BE2C (cell line): ENCODE measurements at regions not wholly inside any gene's neighbourhood (a gene's known extent, or its start where the extent isn't known, plus 50 kb on each side); places are given as distances from the start of the nearest gene placed in this dataset.

Experiments used
- DNase-seq: peaks from one replicate; pipeline ENCODE4 v3.0.0-alpha.2; 2020
- H3K27me3 ChIP-seq: fragments of 250-450 bp; sonication (Bioruptor Pico); 2 replicates; pipeline ENCODE4 v1.5.1; 2020; ENCODE audit warnings: mild to moderate bottlenecking
- H3K36me3 ChIP-seq: fragments of 250-450 bp; sonication (Bioruptor Pico); 2 replicates; pipeline ENCODE4 v1.5.1; 2020; ENCODE audit warnings: mild to moderate bottlenecking
- H3K4me1 ChIP-seq: fragments of 250-450 bp; sonication (Bioruptor Pico); 2 replicates; pipeline ENCODE4 v1.5.1; 2020
- H3K4me3 ChIP-seq: 2 replicates; pipeline ENCODE4 v1.5.1; 2011; ENCODE audit warnings: low read depth, low read length
- H3K9me3 ChIP-seq: fragments of 250-450 bp; sonication (Bioruptor Pico); 2 replicates; pipeline ENCODE4 v1.5.1; 2020
- TF ChIP-seq, protein P1 (sequence below): IDR thresholded peaks from 2 replicates; pipeline ENCODE4 v1.5.1; 2012; ENCODE audit warnings: mild to moderate bottlenecking, low read depth, low read length

DNA sequence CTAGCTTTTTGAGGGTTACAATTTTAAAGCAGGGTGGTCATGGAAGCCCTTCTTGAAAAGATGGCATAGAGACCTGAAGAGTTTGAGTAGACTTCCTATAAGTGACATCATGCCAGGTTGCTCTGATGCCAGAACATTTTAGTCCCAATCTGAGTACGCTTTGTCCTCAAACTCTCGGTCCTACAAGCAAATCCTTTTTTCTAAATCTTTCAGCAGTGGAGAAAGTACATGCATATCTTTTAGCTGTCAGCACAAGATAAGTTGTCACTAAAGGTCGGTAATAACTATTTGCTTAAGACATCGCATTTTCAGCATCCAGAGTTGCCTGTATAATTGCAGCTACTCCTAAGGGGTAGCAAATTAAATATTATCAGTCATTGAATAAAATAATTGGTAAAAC, 140.4 kb downstream of the ATP6V1G3 start:
- no peaks in the 10 kb centered on the region for H3K27me3 ChIP-seq
- no peaks in the 10 kb centered on the region for H3K4me1 ChIP-seq
- DNase-seq: no peak
- no peaks in the 10 kb centered on the region for H3K9me3 ChIP-seq
- no peaks in the 10 kb centered on the region for H3K36me3 ChIP-seq
- TF ChIP-seq, protein P1, sequence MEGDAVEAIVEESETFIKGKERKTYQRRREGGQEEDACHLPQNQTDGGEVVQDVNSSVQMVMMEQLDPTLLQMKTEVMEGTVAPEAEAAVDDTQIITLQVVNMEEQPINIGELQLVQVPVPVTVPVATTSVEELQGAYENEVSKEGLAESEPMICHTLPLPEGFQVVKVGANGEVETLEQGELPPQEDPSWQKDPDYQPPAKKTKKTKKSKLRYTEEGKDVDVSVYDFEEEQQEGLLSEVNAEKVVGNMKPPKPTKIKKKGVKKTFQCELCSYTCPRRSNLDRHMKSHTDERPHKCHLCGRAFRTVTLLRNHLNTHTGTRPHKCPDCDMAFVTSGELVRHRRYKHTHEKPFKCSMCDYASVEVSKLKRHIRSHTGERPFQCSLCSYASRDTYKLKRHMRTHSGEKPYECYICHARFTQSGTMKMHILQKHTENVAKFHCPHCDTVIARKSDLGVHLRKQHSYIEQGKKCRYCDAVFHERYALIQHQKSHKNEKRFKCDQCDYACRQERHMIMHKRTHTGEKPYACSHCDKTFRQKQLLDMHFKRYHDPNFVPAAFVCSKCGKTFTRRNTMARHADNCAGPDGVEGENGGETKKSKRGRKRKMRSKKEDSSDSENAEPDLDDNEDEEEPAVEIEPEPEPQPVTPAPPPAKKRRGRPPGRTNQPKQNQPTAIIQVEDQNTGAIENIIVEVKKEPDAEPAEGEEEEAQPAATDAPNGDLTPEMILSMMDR: no peak
- H3K4me3 ChIP-seq: no peak overlapping the region

DNA sequence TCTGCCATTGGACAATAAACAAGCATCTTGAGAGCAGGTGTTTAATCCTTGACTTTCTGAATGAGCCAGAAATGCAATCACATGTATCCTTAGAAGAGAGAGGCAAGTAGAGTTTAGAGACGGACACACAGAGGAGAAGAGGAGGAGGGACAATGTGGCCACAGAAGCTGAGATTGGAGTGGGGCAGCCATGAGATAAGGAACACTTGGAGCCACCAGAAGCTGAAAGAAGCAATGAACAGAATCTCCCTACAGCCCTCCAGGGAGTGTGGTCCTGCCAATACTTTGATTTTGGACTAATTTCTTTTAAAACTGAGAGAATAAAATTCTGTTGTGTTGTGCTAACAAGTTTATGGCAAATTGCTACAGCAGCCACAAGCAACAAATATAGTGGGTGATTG, 141.0 kb downstream of the ATP6V1G3 start:
- TF ChIP-seq, protein P1: no peak
- Histone ChIP-seq H3K36me3 (no peaks in the 10 kb centered on the region), H3K4me3 (no peak overlapping the region)

DNA sequence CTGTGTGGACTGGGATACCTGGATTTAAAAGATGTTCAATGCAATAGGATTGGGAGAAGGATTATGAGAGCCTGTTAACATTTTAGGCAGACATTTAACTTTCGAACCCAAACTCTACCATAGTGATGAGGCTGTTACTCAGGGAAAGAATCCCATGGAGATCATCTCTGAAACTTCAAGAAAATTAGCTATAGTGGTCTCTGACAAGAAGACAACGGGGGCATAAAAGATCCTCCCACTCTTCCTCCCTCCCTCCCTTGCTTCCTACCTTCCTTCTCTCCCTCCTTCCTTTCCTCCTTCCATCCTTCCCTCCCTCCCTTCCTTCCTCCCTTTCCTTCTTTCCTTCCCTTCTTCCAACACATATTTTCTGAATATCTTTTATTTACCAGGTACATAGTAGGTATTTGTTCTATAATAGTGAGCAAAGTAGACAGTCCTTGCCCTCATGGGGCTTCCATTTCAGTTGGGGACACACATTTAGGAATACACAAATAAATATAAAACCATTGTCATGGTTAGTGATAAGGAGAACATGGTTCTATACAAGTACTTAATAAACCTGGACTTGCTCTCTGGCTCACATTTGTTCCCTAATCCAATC, 143.2 kb downstream of the ATP6V1G3 start:
- Histone ChIP-seq H3K4me1 (no peaks in the 10 kb centered on the region), H3K27me3 (no peaks in the 10 kb centered on the region), H3K36me3 (no peaks in the 10 kb centered on the region), H3K4me3 (no peak overlapping the region), H3K9me3 (no peaks in the 10 kb centered on the region)
- TF ChIP-seq, protein P1: no peak
- DNase-seq: no peak

More for the DNA sequence above, 141.0 kb downstream of the ATP6V1G3 start:
- Histone ChIP-seq H3K27me3 (no peaks in the 10 kb centered on the region), H3K9me3 (no peaks in the 10 kb centered on the region), H3K4me1 (no peaks in the 10 kb centered on the region)
- DNase-seq: no peak

DNA sequence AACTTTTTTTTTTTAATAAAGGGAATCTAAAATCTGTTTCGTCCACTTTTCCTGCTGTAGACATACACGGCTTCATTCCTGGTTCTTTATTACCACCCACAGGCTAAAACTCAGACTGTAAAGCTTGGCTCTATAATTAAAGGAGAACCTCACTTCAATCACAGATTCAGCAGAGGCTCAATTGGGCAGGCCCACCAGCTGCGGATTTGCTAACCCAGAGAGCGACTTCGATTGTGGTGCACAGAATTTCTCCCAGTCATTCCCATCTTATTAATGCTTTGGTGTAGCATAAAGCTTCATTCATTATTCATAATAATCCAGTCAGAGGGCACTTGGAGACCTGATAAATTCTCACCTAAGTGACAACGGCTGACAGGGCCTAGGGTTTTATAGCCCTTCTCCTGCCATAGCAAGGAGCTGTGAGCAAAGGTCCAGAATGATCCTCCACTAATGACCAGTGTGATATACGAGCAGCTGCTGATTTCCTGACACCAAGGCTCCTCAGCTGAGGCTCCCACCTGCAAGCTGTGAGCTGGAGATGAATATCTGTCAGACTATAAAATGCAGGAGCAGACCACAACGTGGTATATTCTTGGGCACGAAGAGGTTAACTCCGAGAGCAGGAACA, 149.0 kb downstream of the ATP6V1G3 start:
- Histone ChIP-seq H3K4me3 (no peak overlapping the region), H3K4me1 (no peaks in the 10 kb centered on the region), H3K36me3 (no peaks in the 10 kb centered on the region), H3K9me3 (no peaks in the 10 kb centered on the region), H3K27me3 (no peaks in the 10 kb centered on the region)
- no peak for DNase-seq
- TF ChIP-seq, protein P1: no peak

DNA sequence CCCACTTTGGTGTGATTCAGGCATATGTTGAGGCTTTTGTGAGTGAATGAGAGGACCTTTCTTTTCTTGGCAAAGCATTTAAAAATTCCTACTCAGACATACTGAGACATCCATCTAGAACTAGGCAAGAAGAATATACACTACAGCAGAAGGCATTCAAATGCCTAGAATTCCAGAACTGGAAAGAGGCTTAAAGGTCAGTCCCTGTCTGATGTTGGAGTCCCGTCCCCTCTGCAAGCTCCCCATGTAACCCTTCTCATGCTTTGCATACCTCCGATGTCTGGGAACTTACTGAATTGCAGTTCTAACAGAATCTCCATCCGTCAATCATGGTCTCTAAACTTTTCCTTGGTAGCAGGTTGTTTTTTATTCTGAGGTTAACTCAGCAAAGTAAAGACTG, 152.9 kb downstream of the ATP6V1G3 start:
- no peaks in the 10 kb centered on the region for H3K27me3 ChIP-seq
- TF ChIP-seq, protein P1: no peak
- H3K4me3 ChIP-seq: no peak overlapping the region
- no peaks in the 10 kb centered on the region for H3K36me3 ChIP-seq
- no peak for DNase-seq
- no peaks in the 10 kb centered on the region for H3K4me1 ChIP-seq
- no peaks in the 10 kb centered on the region for H3K9me3 ChIP-seq

DNA sequence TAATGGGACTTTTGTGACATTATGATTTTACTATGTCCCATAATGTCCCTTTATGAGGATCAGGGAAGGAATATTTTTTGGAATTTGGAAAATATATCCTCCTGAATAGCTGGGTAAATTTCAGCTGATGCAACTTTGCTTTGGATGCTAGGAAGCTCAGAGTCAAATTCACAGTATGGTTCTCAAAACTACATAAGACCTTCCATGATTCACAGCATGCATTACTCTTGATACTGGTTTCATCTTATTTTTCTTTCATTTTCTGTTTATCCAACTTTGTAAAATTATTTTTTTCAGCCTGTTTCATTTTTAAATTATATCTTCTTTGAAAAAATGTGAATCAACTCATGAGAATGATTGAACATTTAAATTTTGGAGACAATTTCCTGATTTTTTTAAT, 160.2 kb downstream of the ATP6V1G3 start:
- no peaks in the 10 kb centered on the region for H3K36me3 ChIP-seq
- no peaks in the 10 kb centered on the region; the same call in 1 of the 2 replicates for H3K9me3 ChIP-seq
- no peak for DNase-seq
- H3K4me3 ChIP-seq: no peak overlapping the region
- H3K27me3 ChIP-seq: no peaks in the 10 kb centered on the region
- peaks cover 6% of the 10 kb centered on the region; the same call in 1 of the 2 replicates for H3K4me1 ChIP-seq
- TF ChIP-seq, protein P1: no peak
